GM12878 (cell line): ENCODE measurements at regions not wholly inside any gene's neighbourhood (a gene's known extent, or its start where the extent isn't known, plus 50 kb on each side); places are given as distances from the start of the nearest gene placed in this dataset.

Experiments used
- ATAC-seq: fragments of 200-7000 bp; cut with Tn5 transposase; 3 replicates; pipeline ENCODE4 v1.9.1; 2020; ENCODE audit warnings: mild to moderate bottlenecking, moderate library complexity
- BruUV-seq: library from RNA; stranded (reverse); fragments of 400-500 nt; replicated peaks from 2 replicates; lab custom pipeline; 2021; lab: Mats Ljungman, UMichigan
- CTCF ChIA-PET: fragments of 300-600 bp; sonication (Branson Sonifier 250); formaldehyde crosslinking; extraction: SDS; loops from one replicate; lab custom pipeline; 2021; ENCODE audit warnings: inconsistent platforms; lab: Yijun Ruan, JAX
- POLR2A ChIA-PET: fragments of 350-600 bp; formaldehyde crosslinking; extraction: SDS; loops from one replicate; lab custom pipeline; 2021; ENCODE audit warnings: inconsistent platforms; lab: Charles Lee
- RAD21 ChIA-PET: fragments of 300-600 bp; sonication (Branson Sonifier 250); formaldehyde crosslinking; loops from one replicate; lab custom pipeline; 2023; ENCODE audit warnings: antibody characterized with exemption; ENCODE audit not compliant: unreplicated experiment; lab: Charles Lee
- SMC1A ChIA-PET: fragments of 300-600 bp; sonication (Branson Sonifier 250); formaldehyde crosslinking; loops from one replicate; lab custom pipeline; 2023; ENCODE audit not compliant: unreplicated experiment, uncharacterized antibody; lab: Charles Lee
- DNase-seq: peaks from one replicate; pipeline ENCODE4 v3.0.0-alpha.2; 2011; ENCODE audit warnings: low read depth, low spot score
- FAIRE-seq: peaks from 3 replicates; lab custom pipeline; 2011; peaks lifted over from hg19 to GRCh38; lab: Jason Lieb, UNC
- H2AFZ ChIP-seq: 2 replicates; pipeline ENCODE4 v1.6.0; 2011; ENCODE audit warnings: low read depth, low read length, control low read depth; ENCODE audit not compliant: control insufficient read depth
- H3K27ac ChIP-seq: 2 replicates; pipeline ENCODE4 v1.5.1; 2011; ENCODE audit warnings: control low read depth; ENCODE audit not compliant: control insufficient read depth, insufficient read depth
- H3K27me3 ChIP-seq, 2 experiments: replicated peaks in 1 of 2; 2 replicates each; pipeline versions ENCODE4 v1.6.0 to v1.6.1; 2011; ENCODE audit warnings: low read length in 1 of 2; ENCODE audit not compliant: control insufficient read depth in 2 of 2, insufficient read depth in 2 of 2
- H3K36me3 ChIP-seq, 2 experiments: 2 replicates each; pipeline ENCODE4 v1.5.1; 2011; ENCODE audit warnings: low read length in 1 of 2; ENCODE audit not compliant: control insufficient read depth in 2 of 2, insufficient read depth in 2 of 2
- H3K4me1 ChIP-seq: 2 replicates; pipeline ENCODE4 v1.6.1; 2011; ENCODE audit warnings: mild to moderate bottlenecking, low read length, moderate library complexity, mixed read lengths; ENCODE audit not compliant: control insufficient read depth, insufficient read depth
- H3K4me2 ChIP-seq: 2 replicates; pipeline ENCODE4 v1.6.0; 2011; ENCODE audit warnings: control low read depth; ENCODE audit not compliant: control insufficient read depth, insufficient read depth
- H3K4me3 ChIP-seq: fragments of 200-600 bp; sonication (generic); 2 replicates; pipeline ENCODE4 v1.5.1; 2016
- H3K79me2 ChIP-seq: 2 replicates; pipeline ENCODE4 v1.6.0; 2011; ENCODE audit warnings: low read length; ENCODE audit not compliant: control insufficient read depth, insufficient read depth
- H3K9ac ChIP-seq: 2 replicates; pipeline ENCODE4 v1.8.0; 2011; ENCODE audit warnings: low read length, control low read depth, mixed read lengths; ENCODE audit not compliant: control insufficient read depth, insufficient read depth
- H3K9me3 ChIP-seq: replicated peaks from 3 replicates; pipeline ENCODE4 v1.5.1; 2011; ENCODE audit warnings: mild to moderate bottlenecking, low read length; ENCODE audit not compliant: control insufficient read depth, insufficient read depth
- H4K20me1 ChIP-seq: 2 replicates; pipeline ENCODE4 v1.6.0; 2011; ENCODE audit not compliant: control insufficient read depth, insufficient read depth
- BCLAF1 ChIP-seq: fragments of 450-650 bp; IDR thresholded peaks from 2 replicates; pipeline ENCODE4 v1.6.1; 2017; ENCODE audit warnings: antibody characterized with exemption, mild to moderate bottlenecking, moderate library complexity
- CTCF ChIP-seq, 3 experiments: IDR thresholded peaks in 2 of 3; conservative IDR thresholded peaks in 1 of 3; 2 replicates each; pipeline ENCODE4 v1.5.1; 2011; ENCODE audit warnings: low read depth in 3 of 3, low read length in 3 of 3, mild to moderate bottlenecking in 3 of 3, control low read depth in 2 of 3, moderate library complexity in 2 of 3, inconsistent platforms in 1 of 3, mixed read lengths in 1 of 3; ENCODE audit not compliant: control insufficient read depth in 2 of 3, insufficient read depth in 1 of 3; ENCODE audit errors: extremely low read depth in 1 of 3
- E2F4 ChIP-seq: IDR thresholded peaks from 2 replicates; pipeline ENCODE4 v1.6.1; 2012; ENCODE audit warnings: low read depth, low read length, improper control_type of control experiment
- EGR1 ChIP-seq, 2 experiments: IDR thresholded peaks; 1 replicate in 1 of 2; 2 replicates in 1 of 2; pipeline ENCODE4 v1.6.1; 2011 to 2012; ENCODE audit warnings: low read depth in 2 of 2, low read length in 2 of 2, borderline replicate concordance in 1 of 2, mild to moderate bottlenecking in 1 of 2, moderate library complexity in 1 of 2
- MTA2 ChIP-seq: fragments of 450-650 bp; IDR thresholded peaks from 2 replicates; pipeline ENCODE4 v1.6.1; 2016; ENCODE audit warnings: low read depth, mild to moderate bottlenecking, moderate library complexity
- RCOR1 ChIP-seq: conservative IDR thresholded peaks from 2 replicates; pipeline ENCODE4 v1.6.1; 2012; ENCODE audit warnings: low read depth, low read length, improper control_type of control experiment
- ZBTB4 ChIP-seq: fragments of 450-650 bp; formaldehyde crosslinking; IDR thresholded peaks from 2 replicates; pipeline ENCODE4 v1.4.0; 2022; ENCODE audit warnings: mild to moderate bottlenecking, moderate library complexity
- WGBS: methylation state at CpG from one replicate; pipeline ENCODE4 v1.1.6; 2016; ENCODE audit warnings: low lambda C conversion rate; ENCODE audit not compliant: insufficient replicate concordance, insufficient coverage; ENCODE audit errors: missing lambda C conversion rate; 5-methylcytosine and 5-hydroxymethylcytosine counted together
- in situ Hi-C: fragments of 300-500 bp; cut with MboI; formaldehyde crosslinking; loops from 9 replicates; pipeline ENCODE4 v1.14.3; 2018; ENCODE audit warnings: mixed read lengths
- intact Hi-C: fragments of 100-400 bp; cut with micrococcal nuclease; formaldehyde crosslinking; loops from one replicate; pipeline ENCODE4 v1.14.2; 2022; ENCODE audit not compliant: unreplicated experiment

GRCh38 chr13:100922599-100922998 is 248.0 kb upstream of the TMTC4 start:
- TF ChIP-seq EGR1 (IDR thresholded peaks at IDR 0.05; ENCODE audit: borderline replicate concordance in 1 of 2, low read depth in 2 of 2, low read length in 2 of 2), result no peak
- WGBS, result 26% methylated on average over 3 of the region's 3 CpGs
- DNase-seq (no peak), ATAC-seq (no peak), FAIRE-seq (no peak)
- ChIA-PET POLR2A (interaction anchor here (0.7 kb wide), 1 partner anchor 50 kb away, joined by 4 read pairs; no protein-coding TSS in a partner anchor), RAD21 (no interaction called here), CTCF (no interaction called here), SMC1A (interaction anchor here (0.7 to 1.0 kb wide), 2 partner anchors 52 to 67 kb away, joined by 3 read pairs; no protein-coding TSS in a partner anchor)
- Histone ChIP-seq H3K4me2 (no peak overlapping the region), H3K27ac (no peak overlapping the region), H3K9me3 (no peaks in the 10 kb centered on the region), H3K9ac (no peak overlapping the region), H3K4me3 (no peak overlapping the region), H3K36me3 (no peaks in the 10 kb centered on the region), H3K27me3 (no peaks in the 10 kb centered on the region), H2AFZ (no peak overlapping the region), H3K4me1 (no peaks in the 10 kb centered on the region), H3K79me2 (no peaks in the 10 kb centered on the region), H4K20me1 (no peaks in the 10 kb centered on the region)
- intact Hi-C loops (no loop called here), in situ Hi-C loops (no loop called here)
- no TSS peak for BruUV-seq

GRCh38 chr13:100921139-100921538 is 246.5 kb upstream of the TMTC4 start:
- Histone ChIP-seq H3K9me3 (no peaks in the 10 kb centered on the region), H3K27me3 (no peaks in the 10 kb centered on the region), H4K20me1 (no peaks in the 10 kb centered on the region), H2AFZ (no peak overlapping the region), H3K36me3 (no peaks in the 10 kb centered on the region), H3K27ac (no peak overlapping the region), H3K4me1 (no peaks in the 10 kb centered on the region), H3K4me2 (no peak overlapping the region), H3K79me2 (no peaks in the 10 kb centered on the region), H3K4me3 (no peak overlapping the region), H3K9ac (no peak overlapping the region)
- ATAC-seq, result no peak
- 14% methylated on average over 4 of the region's 4 CpGs for WGBS
- POLR2A ChIA-PET, result no interaction called here
- SMC1A ChIA-PET, result no interaction called here
- in situ Hi-C loops (no loop called here), intact Hi-C loops (no loop called here)
- CTCF ChIA-PET, result no interaction called here
- no peak for FAIRE-seq
- DNase-seq, result no peak
- BruUV-seq, result no TSS peak
- RAD21 ChIA-PET, result no interaction called here
- TF ChIP-seq RCOR1 (no peak), BCLAF1 (no peak), E2F4 (no peak), CTCF (IDR thresholded peaks at IDR 0.05 in 2 of 3, conservative IDR thresholded peaks at IDR 0.05 in 1 of 3; ENCODE audit: control insufficient read depth in 2 of 3, extremely low read depth in 1 of 3, insufficient read depth in 1 of 3, low read depth in 3 of 3, low read length in 3 of 3) (no peak), MTA2 (no peak), ZBTB4 (CRISPR knock-in tag) (no peak)
